ENCODE measurements at regions not wholly inside any gene's neighbourhood (a gene's known extent, or its start where the extent isn't known, plus 50 kb on each side); places are given as distances from the start of the nearest gene placed in this dataset.

GRCh38 chr2:147049957-147050356 is 794.9 kb upstream of the ACVR2A start:
- TF ChIP-seq CTCF (IDR thresholded peaks at IDR 0.05) (no peak), POLR2AphosphoS5 (IDR thresholded peaks at IDR 0.05) (no peak), POLR2A (IDR thresholded peaks at IDR 0.05) (no peak)
